Stimulated activated CD8-positive, alpha-beta memory T cell treated with anti-CD3 and anti-CD28 coated beads, Interleukin-2, amount 100 ng/mL, for 48 hours (primary cell): ENCODE measurements at regions not wholly inside any gene's neighbourhood (a gene's known extent, or its start where the extent isn't known, plus 50 kb on each side); places are given as distances from the start of the nearest gene placed in this dataset.
"Not testable (repeated sequence)": the region's sequence is repeated elsewhere in the genome, so short reads cannot be mapped to it uniquely, and the experiment has no call there.

Experiments used
- DNase-seq, 2 donors: peaks; one replicate each; pipeline ENCODE4 v3.0.0-alpha.2; 2020; ENCODE audit warnings: low read depth in 2 of 2

DNA sequence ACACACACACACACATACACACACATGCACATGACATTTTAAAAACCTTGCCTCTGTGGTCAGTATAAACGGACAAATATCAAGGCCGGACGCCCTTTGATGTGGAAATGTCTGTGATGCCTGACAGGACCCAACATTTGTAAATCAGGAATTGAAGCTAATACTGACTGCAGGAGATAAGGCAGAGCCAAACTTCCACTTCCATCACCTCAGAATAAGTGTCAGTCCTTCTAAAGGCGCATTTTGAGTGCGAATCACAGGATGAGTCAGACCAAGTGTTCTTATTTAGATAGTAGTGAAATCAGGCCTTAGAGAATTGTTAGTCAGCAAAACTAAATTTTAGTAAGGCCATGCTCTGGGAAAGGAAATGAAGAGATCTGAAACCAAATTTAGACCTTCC is 211.7 kb upstream of the LRATD1 start:
- no peak for DNase-seq

DNA sequence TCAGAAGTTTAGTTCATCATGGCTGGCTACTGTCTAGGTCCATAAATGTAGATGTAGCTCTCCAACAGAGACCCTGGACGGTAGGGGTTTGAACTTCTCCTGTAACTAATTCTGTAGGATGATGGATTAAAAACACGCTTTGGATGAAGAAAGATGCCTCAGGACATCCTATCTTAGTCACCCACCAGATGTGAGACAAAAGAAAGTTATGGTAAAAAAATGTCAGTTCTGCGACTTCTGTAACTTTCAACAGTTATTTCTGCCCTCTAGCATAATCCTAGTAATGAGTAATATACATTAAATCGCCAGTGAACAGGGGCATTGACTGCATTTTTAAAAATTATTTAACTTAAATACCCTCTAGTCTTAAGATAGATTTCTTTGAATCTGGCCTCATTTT is 210.1 kb upstream of the LRATD1 start:
- no peak for DNase-seq

DNA sequence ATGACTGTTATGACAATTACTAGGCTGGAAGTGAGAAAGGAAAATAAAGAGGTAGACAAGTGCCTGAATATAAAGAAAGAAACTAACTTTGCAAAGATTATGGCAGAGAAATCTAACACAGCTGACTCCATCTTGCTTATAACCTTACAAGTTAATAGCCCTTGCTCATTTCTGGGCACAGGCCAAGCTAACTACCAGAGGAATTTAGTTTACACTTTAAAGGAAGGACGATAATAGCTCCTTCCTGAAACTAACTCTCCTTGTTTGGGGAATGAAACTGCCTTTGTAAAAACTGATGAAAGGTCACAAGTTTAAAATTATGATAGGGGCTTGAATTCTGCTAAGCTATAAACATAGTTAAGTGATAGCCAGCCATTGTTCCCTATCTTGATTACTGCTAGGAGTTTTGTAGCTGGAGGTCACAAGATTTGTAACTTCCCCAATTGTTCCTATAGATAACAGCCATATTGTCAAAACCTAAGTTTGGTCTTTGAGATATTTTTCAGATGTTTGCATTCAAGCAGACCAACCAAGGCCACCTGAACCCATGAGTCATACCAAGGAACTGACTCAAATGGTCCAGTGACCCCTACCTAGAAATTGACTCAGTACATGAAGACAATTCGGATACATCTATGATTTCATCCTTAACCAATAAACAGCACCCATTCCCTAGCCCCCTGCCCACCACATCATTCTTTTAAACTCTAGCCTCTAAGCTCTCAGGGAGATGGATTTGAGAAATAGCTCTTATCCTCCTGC is 209.2 kb upstream of the LRATD1 start:
- no peak for DNase-seq

DNA sequence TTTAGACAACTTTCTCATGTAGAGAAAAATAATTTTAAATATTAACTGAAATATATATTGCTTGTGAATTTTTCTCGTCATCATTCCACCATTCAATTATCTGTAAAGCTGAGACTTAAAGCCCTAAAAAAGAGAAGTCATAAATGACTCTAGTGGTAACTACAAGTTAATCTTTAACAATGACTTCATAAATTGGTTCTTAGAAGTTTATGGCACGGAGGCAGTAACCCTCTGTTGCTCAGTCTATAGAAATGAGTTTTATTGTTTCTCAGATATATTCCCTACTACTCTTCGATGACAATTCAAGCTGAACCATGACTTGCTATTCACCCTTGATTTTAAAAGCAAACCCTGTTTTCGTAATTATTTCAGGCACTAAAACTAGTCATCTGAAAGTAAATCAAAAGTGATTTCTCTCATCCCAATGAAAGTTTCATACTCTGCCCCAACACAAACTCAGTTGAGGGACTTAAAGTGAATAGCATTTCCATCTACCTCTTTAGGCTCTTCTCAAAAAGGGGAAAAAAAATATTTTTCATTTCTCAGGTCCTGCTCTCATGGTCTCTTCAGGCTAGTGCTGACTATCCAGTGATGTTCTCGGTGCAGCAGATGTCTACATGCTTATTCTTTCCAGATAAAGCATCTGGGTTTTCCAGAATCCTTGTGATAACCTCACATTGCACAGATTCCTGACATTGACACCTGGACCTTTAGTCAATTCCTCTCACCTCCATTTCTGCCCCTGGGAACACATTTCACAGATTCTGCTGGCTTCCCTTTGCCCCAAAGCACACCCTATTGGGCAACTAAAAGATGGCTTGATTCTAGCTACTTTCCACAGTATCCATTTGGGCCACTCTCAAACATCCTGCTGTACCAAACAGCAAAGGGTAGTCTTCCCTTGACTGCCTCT is 207.8 kb upstream of the LRATD1 start:
- DNase-seq = no peak

DNA sequence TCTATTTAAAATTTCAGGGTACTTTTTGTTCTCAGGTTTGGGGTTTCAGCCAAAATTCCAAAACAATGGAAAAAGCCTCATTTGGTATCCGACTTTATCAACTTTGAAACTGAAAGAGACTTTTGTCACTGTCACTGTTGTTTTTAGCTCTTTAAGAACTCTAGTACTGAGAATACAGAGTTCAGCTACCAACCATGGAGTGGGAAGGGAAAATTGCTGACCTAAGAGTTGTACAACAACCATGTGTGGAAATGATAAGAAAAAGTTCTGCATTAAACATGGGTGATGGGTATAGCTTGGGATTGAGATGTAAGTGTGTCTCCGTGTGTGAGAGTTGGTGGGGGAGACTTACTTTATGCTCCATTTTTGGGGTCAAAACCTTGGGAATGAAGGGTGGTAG is 206.6 kb upstream of the LRATD1 start:
- DNase-seq = no peak

DNA sequence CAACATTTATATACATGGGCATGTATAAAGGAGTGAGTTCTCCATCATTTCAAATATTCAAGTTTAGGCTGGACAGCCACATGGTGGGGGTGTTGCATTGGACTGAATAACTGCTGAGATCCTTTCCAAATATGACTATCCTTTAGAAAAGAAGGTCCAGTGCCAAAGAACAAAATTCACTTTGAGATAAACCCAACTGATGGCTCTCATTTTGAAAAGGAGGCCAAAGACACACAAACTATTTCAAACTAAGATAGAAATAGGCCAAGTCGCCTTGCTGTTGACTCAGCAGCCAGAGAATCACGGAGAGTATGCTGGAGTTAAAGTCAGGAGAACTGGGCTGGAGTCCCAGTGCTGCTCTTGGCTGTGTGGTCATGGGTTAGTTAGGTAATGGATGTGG is 204.5 kb upstream of the LRATD1 start:
- no peak for DNase-seq

DNA sequence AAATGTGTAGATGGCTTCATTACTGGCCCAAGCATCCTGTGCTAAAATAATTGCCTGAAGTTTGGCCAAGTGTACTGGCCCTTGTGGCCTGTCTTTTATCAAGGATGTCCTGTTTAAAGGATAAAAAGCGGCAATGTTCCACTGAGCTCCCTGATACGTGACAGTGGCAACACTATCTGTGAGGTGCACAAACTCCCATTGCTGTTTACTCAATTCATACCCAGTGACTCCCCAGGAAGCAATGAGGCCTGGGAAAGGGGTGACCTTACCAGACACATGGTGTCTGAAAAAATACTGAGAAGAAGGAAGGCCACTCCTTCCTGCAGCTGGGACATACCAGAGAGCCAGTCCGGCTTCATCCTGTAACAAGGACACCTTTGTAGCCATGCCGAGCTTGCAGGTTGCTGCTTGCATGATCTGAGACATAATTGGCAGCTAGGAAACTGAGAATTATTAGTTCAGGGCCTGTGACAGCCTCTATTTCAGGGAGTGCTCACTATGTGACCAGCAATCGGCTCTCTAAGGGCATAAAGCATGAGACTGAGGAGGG is 198.5 kb upstream of the LRATD1 start:
- no peak for DNase-seq

DNA sequence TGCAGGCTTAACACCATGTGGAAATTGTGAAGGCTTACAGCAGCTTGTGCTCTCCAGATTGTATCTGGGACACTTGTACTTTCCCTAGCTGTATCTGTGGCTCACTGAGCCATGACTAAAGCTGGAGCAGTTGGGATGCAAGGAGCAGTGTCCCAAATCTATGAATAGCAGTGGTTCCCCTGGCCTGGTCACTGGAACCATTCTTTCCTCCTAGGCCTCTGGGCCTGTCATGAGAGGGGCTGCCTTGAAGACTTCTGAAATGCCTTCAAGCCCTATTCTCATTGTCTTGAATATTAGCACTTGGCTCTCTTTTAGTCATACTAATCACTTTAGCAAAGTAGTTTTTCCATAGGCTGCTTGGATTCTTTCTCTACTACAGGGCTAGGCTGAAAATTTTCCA is 186.8 kb upstream of the LRATD1 start:
- no peak for DNase-seq

DNA sequence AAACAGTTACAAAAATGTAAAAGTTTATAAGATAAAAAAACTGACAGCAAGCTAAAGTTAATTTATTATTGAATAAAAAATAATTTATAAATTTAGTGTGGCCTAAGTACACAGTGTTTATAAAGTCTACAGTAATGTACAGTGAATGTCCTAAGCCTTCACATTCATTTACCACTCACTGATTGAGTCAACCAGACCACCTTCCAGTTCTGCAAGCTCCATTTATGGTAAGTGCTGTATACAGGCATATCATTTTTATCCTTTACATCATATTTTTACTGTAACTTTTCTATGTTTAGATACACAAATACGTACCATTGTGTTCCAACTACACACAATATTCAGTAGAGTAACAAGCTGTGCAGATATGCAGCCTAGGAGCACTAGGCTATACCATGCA is 184.2 kb upstream of the LRATD1 start:
- DNase-seq = no peak

DNA sequence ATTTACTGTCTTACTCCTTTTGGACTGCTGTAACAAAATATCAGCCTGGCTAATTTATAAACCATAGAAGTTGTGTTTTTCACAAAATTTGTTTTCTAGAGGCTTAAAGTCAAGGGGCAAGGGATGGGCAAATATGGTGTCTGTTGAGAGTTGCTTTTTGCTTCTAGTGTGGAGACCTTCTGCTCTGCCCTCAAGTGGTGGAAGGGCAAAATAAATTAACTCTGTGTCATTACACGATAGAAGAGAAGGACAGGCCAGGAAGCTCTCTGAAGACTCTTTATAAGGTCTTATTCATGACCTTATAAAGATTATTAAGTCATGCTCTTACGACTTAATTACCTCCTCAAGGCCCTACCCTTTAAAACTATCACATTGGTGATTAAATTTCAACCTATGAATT is 181.2 kb upstream of the LRATD1 start:
- DNase-seq = no peak

DNA sequence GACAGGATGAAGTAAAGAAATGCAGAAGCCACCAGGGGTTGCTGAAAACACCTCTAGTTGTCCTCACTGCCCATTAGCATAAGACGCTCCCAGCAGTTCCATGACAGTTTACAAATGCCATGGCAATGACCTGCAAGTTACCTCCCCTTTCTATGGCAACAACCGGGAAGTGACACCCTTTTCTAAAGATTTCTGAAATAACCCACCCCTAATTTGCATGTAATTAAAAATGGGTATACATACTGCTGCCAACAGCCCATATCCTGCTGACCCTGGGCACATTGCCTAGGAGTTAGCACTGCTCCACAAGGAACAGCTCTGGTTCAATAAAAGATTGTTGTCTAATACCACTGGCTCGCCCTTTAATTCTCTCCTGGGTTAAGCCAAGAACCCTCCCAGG is 178.3 kb upstream of the LRATD1 start:
- no peak for DNase-seq

DNA sequence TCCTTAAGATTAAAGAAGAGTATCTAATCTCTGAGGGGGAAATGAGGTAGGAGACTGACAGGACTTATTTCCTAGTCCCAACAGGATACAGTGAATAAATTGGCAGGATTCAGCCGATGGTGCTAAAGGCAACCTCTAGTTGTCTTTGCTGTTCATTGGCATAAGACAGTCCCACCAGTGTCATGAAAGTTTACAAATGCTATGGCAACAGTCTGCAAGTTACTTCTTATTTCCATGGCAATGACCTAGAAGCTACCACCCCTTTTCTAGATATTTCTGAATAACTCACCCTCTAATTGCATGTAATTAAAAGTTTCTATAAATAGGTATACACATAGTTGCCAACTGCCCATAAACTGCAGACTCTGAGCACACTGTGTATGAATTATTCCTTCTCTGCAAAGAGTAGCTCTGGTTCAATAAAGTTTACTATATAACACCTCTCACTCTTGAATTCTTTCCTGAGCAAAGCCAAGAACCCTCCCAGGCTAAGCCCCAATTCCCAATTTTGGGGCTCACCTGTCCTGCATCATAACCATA is 172.7 kb upstream of the LRATD1 start:
- DNase-seq = no peak

DNA sequence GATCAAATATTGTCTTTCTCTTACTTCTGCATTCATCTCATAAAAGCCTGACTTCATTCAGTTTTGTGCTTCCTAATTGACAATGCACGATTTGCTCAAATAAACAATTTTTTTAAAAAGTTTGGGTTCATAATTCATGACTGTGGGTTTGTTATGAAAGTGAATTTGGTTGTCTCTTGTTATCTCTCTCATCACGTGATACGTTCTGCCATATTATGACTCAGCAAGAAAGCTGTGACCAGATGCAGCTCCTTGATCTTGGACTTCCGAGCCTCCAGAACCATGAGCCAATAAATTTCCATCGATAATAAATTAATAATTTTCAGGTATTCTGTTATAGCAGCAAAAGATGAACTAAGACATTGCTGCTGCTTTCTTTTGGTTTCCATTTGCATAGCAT is 156.5 kb upstream of the LRATD1 start:
- no peak for DNase-seq

DNA sequence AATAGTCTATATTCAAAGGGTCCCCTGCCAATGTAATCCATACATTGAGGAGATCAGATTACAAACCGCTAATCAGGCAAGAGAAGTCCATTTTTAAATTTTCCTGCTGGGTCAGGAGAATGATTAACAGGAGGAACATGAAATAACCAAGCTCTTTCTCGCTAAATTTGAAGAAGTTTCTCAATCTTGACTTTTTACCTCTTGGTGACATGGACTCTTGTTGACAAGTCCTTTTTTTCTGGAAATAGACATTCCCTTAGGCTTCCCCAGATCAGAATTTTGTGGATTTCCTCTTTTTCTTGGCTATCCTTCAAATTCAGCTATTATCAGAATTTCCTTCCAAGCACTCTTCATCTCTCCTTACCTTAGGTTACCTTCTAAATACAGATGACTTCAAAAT is 153.0 kb upstream of the LRATD1 start:
- no peak for DNase-seq

DNA sequence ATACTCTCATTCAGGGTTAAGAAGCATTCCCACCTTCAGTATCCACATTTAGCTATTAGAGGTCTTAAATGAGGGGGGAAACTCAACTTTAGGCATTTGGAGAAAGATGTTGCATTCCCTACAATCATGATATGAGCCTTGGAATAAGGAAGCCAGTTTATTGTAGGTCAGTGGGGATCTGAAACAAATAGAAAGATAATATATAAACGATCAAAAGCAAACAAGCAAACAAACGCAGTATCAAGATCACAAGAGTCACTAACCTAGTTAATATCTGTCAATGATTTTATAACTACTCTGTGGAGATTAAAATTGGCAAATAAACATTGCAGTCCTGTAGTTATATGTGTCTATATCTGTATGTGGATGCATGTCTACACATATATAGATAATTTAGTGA is 152.4 kb upstream of the LRATD1 start:
- no peak for DNase-seq

DNA sequence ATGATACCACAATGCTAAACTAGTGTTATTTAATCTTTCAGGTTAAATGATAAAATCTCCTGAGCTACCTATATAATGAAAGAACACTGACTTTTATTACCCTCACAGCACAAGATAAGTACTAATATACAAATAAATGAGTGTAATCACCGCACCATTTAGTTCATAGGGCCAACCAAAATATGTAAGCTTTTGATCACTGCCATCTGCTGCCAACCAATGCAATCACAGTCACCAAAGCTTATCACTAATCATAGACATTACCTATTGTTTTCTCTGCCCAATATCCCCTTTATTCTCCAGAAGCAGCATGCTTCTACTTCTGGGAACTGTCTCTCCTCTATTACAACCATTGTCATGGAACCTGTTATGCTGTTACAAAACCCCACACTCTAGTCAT is 151.6 kb upstream of the LRATD1 start:
- DNase-seq = no peak

DNA sequence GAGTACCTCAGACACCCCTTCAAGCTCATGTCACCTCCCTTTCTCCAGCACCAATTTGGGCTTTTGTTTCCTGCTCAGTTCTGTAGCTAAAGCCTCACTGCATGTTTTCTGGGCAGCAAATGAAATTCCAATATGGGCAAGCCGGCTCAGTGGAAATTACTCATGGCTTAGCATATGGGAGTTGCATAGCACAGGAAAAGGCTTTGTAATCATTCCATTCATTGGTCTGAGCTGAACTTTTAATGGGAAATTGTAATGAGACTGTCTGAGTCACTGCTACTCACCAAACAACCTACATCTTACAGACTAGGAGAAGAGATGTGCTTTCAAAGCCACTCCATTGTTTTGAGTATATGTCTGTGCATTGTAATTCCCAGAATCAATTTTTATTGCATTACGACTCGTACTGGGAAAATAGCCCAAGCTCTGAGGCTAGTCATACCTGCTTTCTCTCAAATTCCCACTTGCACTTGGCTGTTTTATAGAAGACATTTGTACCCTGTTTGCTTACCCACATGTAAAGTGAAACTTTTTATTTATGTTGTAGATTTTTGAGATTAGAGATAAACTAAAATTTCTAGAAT is 139.5 kb upstream of the LRATD1 start:
- no peak for DNase-seq

DNA sequence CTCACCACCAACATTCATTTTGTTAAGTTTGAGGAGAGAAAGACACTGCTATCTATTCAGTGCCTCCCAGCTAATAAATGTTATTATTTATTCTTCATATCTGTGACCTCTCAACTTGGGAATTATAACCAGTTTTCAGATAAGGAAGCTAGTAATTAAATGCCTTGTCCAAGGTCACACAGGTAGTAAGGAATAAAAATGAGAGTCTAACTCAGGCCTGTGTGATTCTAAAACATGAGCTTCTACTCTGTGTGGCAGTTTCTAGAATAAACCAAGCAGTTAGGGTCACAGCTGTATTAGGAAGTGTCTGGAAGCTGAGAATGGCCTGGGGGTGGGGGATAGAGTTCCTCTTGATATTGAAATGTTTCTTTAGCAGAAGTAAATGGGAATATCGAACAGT is 137.8 kb upstream of the LRATD1 start:
- no peak for DNase-seq

DNA sequence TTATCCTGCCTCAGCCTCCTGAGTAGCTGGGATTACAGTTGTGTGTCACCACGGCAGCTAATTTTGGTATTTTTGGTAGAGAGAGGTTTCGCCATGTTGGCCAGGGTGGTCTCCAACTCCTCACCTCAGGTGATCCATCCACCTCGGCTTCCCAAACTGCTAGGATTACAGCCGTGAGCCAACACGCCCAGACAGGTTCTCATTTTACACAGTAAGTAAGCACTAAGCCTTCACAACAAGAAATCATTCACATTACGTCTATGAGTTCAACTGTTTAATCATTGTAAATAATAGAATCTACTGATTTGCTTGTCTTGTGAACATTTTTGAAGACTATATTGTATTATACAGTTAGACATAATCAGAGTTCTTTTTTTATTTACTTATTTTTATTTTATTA is 131.5 kb upstream of the LRATD1 start:
- no peak for DNase-seq

DNA sequence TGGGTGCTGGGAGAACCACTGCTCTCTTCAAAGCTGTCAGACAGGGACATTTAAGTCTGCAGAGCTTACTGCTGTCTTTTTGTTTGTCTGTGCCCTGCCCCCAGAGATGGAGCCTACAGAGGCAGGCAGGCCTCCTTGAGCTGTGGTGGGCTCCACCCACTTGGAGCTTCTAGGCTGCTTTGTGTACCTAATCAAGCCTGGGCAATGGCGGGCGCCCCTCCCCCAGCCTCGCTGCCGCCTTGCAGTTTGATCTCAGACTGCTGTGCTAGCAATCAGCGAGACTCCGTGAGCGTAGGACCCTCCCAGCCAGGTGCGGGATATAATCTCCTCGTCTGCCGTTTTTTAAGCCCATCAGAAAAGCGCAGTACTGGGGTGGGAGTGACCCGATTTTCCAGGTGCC is 125.6 kb upstream of the LRATD1 start:
- not testable (repeated sequence) for DNase-seq

DNA sequence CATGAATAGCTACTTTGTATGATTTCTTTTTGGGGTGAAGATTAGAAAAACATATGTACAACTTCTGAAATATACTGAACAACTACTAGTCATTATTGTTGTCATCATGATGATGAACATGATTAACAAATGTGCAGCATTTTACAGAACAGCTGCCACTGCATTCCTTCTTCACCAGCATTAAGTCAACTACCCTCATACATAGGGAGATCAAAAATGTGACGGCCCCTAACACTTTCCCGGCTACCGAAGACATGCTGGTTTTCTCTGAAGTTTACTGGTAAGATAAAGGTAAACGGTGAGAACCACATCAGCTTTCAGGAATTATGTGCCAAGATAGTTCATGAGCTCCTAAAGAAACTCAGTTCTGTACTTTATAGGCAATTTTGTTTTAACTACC is 121.0 kb upstream of the LRATD1 start:
- DNase-seq = no peak

DNA sequence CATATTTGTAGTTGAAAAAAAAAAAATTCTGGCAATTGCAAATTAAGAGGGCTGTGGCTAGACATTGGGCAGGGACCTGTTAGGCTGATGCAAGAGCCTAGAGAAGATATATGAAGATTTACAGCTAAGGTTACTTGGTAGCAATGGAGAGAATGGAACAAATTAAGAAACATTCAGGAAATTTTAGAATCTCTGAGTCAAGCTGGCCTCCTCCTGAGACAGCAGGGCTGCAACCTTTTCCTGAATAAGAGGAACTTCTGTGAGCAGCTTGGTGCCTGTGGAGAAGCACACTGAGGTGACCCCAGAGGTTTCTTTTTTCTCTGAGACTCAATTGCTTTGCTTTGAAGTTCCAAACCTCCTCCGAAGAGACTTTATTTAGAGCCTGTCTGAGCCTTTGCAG is 118.6 kb upstream of the LRATD1 start:
- DNase-seq = no peak
